T-helper 1 cell treated with Interleukin-12 subunit alpha and Interleukin-12 subunit beta and Interleukin-4 antibody, amounts not matched to agents 30 μg/mL and 1 μg/mL, for 36 hours (primary cell): ENCODE measurements at regions not wholly inside any gene's neighbourhood (a gene's known extent, or its start where the extent isn't known, plus 50 kb on each side); places are given as distances from the start of the nearest gene placed in this dataset.
"Not testable (repeated sequence)": the region's sequence is repeated elsewhere in the genome, so short reads cannot be mapped to it uniquely, and the experiment has no call there.

Source experiments
- H3K27ac Mint-ChIP-seq: one replicate; pipeline ENCODE4 v1.8.0; 2021; ENCODE audit warnings: mild to moderate bottlenecking, mixed read lengths
- H3K27me3 Mint-ChIP-seq: one replicate; pipeline ENCODE4 v1.8.0; 2021; ENCODE audit warnings: low read depth, mixed read lengths
- H3K36me3 Mint-ChIP-seq: one replicate; pipeline ENCODE4 v1.8.0; 2021; ENCODE audit warnings: low read depth, mixed read lengths
- H3K4me1 Mint-ChIP-seq: one replicate; pipeline ENCODE4 v1.8.0; 2021; ENCODE audit warnings: low read depth, mixed read lengths
- H3K4me3 Mint-ChIP-seq: one replicate; pipeline ENCODE4 v1.8.0; 2021; ENCODE audit warnings: mild to moderate bottlenecking, moderate library complexity, mixed read lengths
- H3K9me3 Mint-ChIP-seq: one replicate; pipeline ENCODE4 v1.8.0; 2021; ENCODE audit warnings: mixed read lengths

- no peak overlapping the region for H3K4me3 Mint-ChIP-seq
- H3K36me3 Mint-ChIP-seq: no peaks in the 10 kb centered on the region
- H3K27ac Mint-ChIP-seq: no peak overlapping the region
- no peaks in the 10 kb centered on the region for H3K4me1 Mint-ChIP-seq
- H3K9me3 Mint-ChIP-seq: no peaks in the 10 kb centered on the region
- H3K27me3 Mint-ChIP-seq: peaks cover 36% of the 10 kb centered on the region
Measured at GRCh38 chr2:36192983-36193382, 162.6 kb upstream of the CRIM1 start.

GRCh38 chr2:36190097-36190496, 165.5 kb upstream of the CRIM1 start:
- Mint-ChIP-seq H3K27me3 (peaks cover 26% of the 10 kb centered on the region), H3K36me3 (no peaks in the 10 kb centered on the region), H3K4me1 (no peaks in the 10 kb centered on the region), H3K27ac (no peak overlapping the region), H3K9me3 (no peaks in the 10 kb centered on the region), H3K4me3 (no peak overlapping the region)

DNA sequence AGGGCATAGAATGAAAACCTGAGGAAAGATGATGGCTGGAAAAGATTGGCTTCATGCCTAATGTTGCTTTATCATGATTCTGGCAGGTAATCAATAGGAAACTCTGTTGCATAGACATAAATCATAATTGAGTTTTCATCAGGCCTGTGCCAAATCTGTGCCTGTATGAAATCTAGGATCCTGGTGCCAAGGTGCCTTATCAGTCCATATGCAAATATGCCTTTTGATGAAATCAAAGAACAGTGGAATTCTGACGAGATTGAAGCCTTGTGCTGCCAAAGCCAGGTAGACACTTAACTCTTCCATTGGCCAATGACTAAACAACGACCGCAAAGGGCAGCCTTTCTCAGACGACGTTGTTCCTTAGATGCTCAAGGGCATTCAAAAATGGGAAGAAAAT, 170.0 kb upstream of the CRIM1 start:
- Mint-ChIP-seq H3K27me3 (peaks cover 15% of the 10 kb centered on the region), H3K36me3 (no peaks in the 10 kb centered on the region), H3K4me1 (no peaks in the 10 kb centered on the region), H3K27ac (no peak overlapping the region), H3K4me3 (no peak overlapping the region), H3K9me3 (no peaks in the 10 kb centered on the region)

GRCh38 chr2:36184848-36185247, 170.7 kb upstream of the CRIM1 start:
- Mint-ChIP-seq H3K4me3 (no peak overlapping the region), H3K4me1 (no peaks in the 10 kb centered on the region), H3K27ac (no peak overlapping the region), H3K36me3 (no peaks in the 10 kb centered on the region), H3K27me3 (peaks cover 13% of the 10 kb centered on the region), H3K9me3 (no peaks in the 10 kb centered on the region)

- not testable (repeated sequence) for H3K27me3 Mint-ChIP-seq, H3K27ac Mint-ChIP-seq, H3K9me3 Mint-ChIP-seq, H3K36me3 Mint-ChIP-seq, H3K4me1 Mint-ChIP-seq, H3K4me3 Mint-ChIP-seq
Measured at GRCh38 chr2:36180789-36181482, 174.6 kb upstream of the CRIM1 start.

GRCh38 chr2:36180293-36180692, 175.3 kb upstream of the CRIM1 start:
- H3K9me3 Mint-ChIP-seq: not testable (repeated sequence)

DNA sequence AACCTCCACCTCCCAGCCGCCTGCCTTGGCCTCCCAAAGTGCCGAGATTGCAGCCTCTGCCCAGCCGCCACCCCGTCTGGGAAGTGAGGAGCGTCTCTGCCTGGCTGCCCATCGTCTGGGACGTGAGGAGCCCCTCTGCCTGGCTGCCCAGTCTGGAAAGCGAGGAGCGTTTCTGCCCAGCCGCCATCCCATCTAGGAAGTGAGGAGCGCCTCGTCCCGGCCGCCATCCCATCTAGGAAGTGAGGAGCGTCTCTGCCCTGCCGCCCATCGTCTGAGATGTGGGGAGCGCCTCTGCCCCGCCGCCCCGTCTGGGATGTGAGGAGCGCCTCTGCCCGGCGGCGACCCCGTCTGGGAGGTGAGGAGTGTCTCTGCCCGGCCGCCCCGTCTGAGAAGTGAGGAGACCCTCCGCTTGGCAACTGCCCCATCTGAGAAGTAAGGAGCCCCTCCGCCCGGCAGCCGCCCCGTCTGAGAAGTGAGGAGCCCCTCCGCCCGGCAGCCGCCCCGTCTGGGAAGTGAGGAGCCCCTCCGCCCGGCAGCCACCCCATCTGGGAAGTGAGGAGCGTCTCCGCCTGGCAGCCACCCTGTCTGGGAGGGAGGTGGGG, 175.8 kb upstream of the CRIM1 start:
- not testable (repeated sequence) for H3K9me3 Mint-ChIP-seq, H3K27me3 Mint-ChIP-seq, H3K4me3 Mint-ChIP-seq, H3K27ac Mint-ChIP-seq, H3K36me3 Mint-ChIP-seq, H3K4me1 Mint-ChIP-seq

More at GRCh38 chr2:36180293-36180692, 175.3 kb upstream of the CRIM1 start:
- not testable (repeated sequence) for H3K27me3 Mint-ChIP-seq, H3K4me1 Mint-ChIP-seq, H3K27ac Mint-ChIP-seq, H3K4me3 Mint-ChIP-seq, H3K36me3 Mint-ChIP-seq

- no peak overlapping the region for H3K4me3 Mint-ChIP-seq
- H3K27ac Mint-ChIP-seq: no peak overlapping the region
- H3K36me3 Mint-ChIP-seq: no peaks in the 10 kb centered on the region
- H3K4me1 Mint-ChIP-seq: no peaks in the 10 kb centered on the region
- peaks cover 5% of the 10 kb centered on the region for H3K27me3 Mint-ChIP-seq
- H3K9me3 Mint-ChIP-seq: no peaks in the 10 kb centered on the region
Measured at GRCh38 chr2:36178384-36178783, 177.2 kb upstream of the CRIM1 start.

DNA sequence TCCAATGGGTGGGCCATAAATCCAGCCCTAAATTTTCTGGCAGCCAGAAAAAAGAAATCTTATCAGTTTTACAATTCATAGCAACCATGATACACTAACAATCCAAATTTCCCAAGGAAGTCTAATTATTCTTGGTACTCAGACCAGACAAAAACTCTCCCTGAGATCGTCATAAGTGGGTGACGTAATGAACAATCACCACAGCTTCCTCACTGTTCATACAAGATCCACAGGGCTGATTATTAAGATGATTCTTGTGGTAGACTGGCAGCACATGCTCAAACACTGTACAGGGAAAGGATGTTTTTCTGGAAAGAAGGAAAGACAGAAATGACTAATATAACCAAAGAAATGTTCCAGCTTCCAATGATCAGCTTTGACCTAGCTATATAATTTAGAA, 178.3 kb upstream of the CRIM1 start:
- Mint-ChIP-seq H3K27me3 (peaks cover 11% of the 10 kb centered on the region), H3K4me3 (no peak overlapping the region), H3K9me3 (no peaks in the 10 kb centered on the region), H3K27ac (no peak overlapping the region), H3K36me3 (no peaks in the 10 kb centered on the region), H3K4me1 (no peaks in the 10 kb centered on the region)

GRCh38 chr2:36174920-36175319, 180.7 kb upstream of the CRIM1 start:
- Mint-ChIP-seq H3K4me1 (no peaks in the 10 kb centered on the region), H3K36me3 (no peaks in the 10 kb centered on the region), H3K4me3 (no peak overlapping the region), H3K27me3 (peaks cover 14% of the 10 kb centered on the region), H3K9me3 (no peaks in the 10 kb centered on the region), H3K27ac (no peak overlapping the region)

DNA sequence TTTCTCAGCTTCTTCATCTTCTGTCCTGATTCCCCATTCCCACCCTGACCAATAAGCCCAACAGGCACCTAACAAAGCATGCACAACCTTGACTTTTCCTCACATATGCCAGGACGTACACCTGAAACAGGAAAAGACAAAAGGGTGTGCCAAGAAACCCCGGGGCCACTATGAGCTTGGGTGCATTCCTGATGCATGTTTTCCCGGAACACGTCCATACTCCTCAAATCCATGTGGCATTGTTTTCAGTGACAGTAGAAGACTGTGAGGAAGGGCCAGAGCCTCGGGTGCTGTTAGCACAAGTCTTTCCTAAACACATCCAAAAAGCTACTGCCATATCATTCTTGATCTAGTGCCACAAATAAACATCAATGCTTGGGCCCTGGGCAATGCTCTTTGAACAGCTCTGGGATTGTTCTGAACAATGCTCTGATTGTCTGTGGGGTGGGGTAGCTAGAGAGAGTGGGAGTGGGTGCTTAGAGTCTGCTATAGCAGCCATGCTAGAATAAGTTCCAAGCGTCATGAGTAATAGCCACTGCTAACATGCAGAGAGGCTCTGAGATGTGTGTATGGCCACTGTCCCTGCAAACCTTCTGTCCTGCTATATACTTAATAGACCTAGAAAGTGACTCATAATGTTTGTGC, 181.7 kb upstream of the CRIM1 start:
- H3K27ac Mint-ChIP-seq: no peak overlapping the region
- peaks cover 24% of the 10 kb centered on the region for H3K27me3 Mint-ChIP-seq
- no peaks in the 10 kb centered on the region for H3K9me3 Mint-ChIP-seq
- no peak overlapping the region for H3K4me3 Mint-ChIP-seq
- H3K36me3 Mint-ChIP-seq: no peaks in the 10 kb centered on the region
- no peaks in the 10 kb centered on the region for H3K4me1 Mint-ChIP-seq

- H3K4me1 Mint-ChIP-seq: no peaks in the 10 kb centered on the region
- no peaks in the 10 kb centered on the region for H3K36me3 Mint-ChIP-seq
- peaks cover 29% of the 10 kb centered on the region for H3K27me3 Mint-ChIP-seq
- H3K4me3 Mint-ChIP-seq: no peak overlapping the region
- H3K27ac Mint-ChIP-seq: no peak overlapping the region
- no peaks in the 10 kb centered on the region for H3K9me3 Mint-ChIP-seq
Measured at GRCh38 chr2:36172824-36173223, 182.8 kb upstream of the CRIM1 start.

- H3K4me1 Mint-ChIP-seq: no peaks in the 10 kb centered on the region
- H3K27ac Mint-ChIP-seq: no peak overlapping the region
- no peak overlapping the region for H3K4me3 Mint-ChIP-seq
- no peaks in the 10 kb centered on the region for H3K9me3 Mint-ChIP-seq
- peaks cover 32% of the 10 kb centered on the region for H3K27me3 Mint-ChIP-seq
- no peaks in the 10 kb centered on the region for H3K36me3 Mint-ChIP-seq
Measured at GRCh38 chr2:36170805-36171204, 184.8 kb upstream of the CRIM1 start.

GRCh38 chr2:36169843-36170242, 185.7 kb upstream of the CRIM1 start:
- no peaks in the 10 kb centered on the region for H3K36me3 Mint-ChIP-seq
- no peaks in the 10 kb centered on the region for H3K4me1 Mint-ChIP-seq
- H3K27me3 Mint-ChIP-seq: peaks cover 32% of the 10 kb centered on the region
- H3K9me3 Mint-ChIP-seq: no peaks in the 10 kb centered on the region
- no peak overlapping the region for H3K4me3 Mint-ChIP-seq
- no peak overlapping the region for H3K27ac Mint-ChIP-seq

DNA sequence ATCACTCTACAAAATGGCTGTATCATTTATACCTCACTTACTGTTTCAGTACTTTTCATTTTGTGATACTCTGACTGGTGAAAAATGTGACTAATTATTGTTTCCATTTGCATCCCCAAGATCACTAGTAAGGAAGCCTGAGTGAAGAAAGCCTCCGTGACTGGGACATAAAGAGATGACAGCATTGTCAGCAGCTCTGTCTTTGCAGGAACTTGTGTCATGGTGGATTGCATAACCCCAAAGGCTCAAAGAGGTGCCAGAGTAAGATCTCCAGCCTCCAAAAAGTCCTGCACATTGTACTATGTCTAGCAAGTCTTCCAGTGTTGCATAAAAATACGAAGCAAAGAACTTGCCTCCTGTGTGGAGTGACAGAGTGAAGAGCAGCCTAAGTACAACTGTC, 187.5 kb upstream of the CRIM1 start:
- no peaks in the 10 kb centered on the region for H3K4me1 Mint-ChIP-seq
- no peak overlapping the region for H3K27ac Mint-ChIP-seq
- H3K4me3 Mint-ChIP-seq: no peak overlapping the region

More for the DNA sequence above, 187.5 kb upstream of the CRIM1 start:
- no peaks in the 10 kb centered on the region for H3K9me3 Mint-ChIP-seq
- peaks cover 27% of the 10 kb centered on the region for H3K27me3 Mint-ChIP-seq
- no peaks in the 10 kb centered on the region for H3K36me3 Mint-ChIP-seq
